A549 (cell line): ENCODE measurements at regions not wholly inside any gene's neighbourhood (a gene's known extent, or its start where the extent isn't known, plus 50 kb on each side); places are given as distances from the start of the nearest gene placed in this dataset.

Experiments
- ATAC-seq, 2 experiments: fragments of 200-7000 bp in 1 of 2; fragments of >200 bp in 1 of 2; cut with Nextera tagmentation in 1 of 2; cut with Tn5 transposase in 1 of 2; 3 replicates each; pipeline versions ENCODE4 v1.8.0 to v1.9.1; 2018 to 2020; ENCODE audit warnings: mild to moderate bottlenecking in 1 of 2, moderate library complexity in 1 of 2
- CTCF ChIA-PET: fragments of 300-600 bp; sonication (Branson Sonifier 250); formaldehyde crosslinking; extraction: SDS; loops from one replicate; lab custom pipeline; 2021; ENCODE audit warnings: antibody characterized with exemption, inconsistent platforms; lab: Yijun Ruan, JAX
- POLR2A ChIA-PET: fragments of 350-600 bp; formaldehyde crosslinking; extraction: SDS; loops from one replicate; lab custom pipeline; 2021; ENCODE audit warnings: antibody characterized with exemption, inconsistent platforms; lab: Yijun Ruan, JAX
- DNase-seq, 2 experiments: peaks; one replicate each; pipeline versions ENCODE4 v3.0.0 to v3.0.0-alpha.2; 2011 to 2016; ENCODE audit warnings: low read depth in 1 of 2, low spot score in 1 of 2
- FAIRE-seq: peaks from 2 replicates; lab custom pipeline; 2011; peaks lifted over from hg19 to GRCh38; lab: Jason Lieb, UNC
- H3K27ac ChIP-seq, 2 experiments: fragments of >200 bp; sonication (Bioruptor Twin); formaldehyde crosslinking; 3 replicates each; pipeline ENCODE4 v1.5.1; 2016 to 2017
- H3K4me1 ChIP-seq: fragments of >200 bp; sonication (Bioruptor Twin); formaldehyde crosslinking; 3 replicates; pipeline ENCODE4 v1.6.1; 2016
- H3K4me2 ChIP-seq: fragments of >200 bp; sonication (Bioruptor Twin); formaldehyde crosslinking; 3 replicates; pipeline ENCODE4 v1.6.1; 2016
- H3K4me3 ChIP-seq: fragments of >200 bp; sonication (Bioruptor Twin); formaldehyde crosslinking; 3 replicates; pipeline ENCODE4 v1.5.1; 2016
- H3K9me3 ChIP-seq: fragments of >200 bp; sonication (Bioruptor Twin); formaldehyde crosslinking; 3 replicates; pipeline ENCODE4 v1.6.1; 2016
- ATOH8 ChIP-seq: fragments of 250-450 bp; sonication (Bioruptor Pico); IDR thresholded peaks from 2 replicates; pipeline ENCODE4 v1.5.0; 2020; ENCODE audit warnings: low read depth, mild to moderate bottlenecking, moderate library complexity
- BCL3 ChIP-seq: fragments of >200 bp; sonication (Bioruptor Twin); formaldehyde crosslinking; IDR thresholded peaks from 3 replicates; pipeline ENCODE4 v1.6.1; 2016
- CTCF ChIP-seq: fragments of >200 bp; sonication (Bioruptor Twin); formaldehyde crosslinking; IDR thresholded peaks from 3 replicates; pipeline ENCODE4 v1.5.1; 2016
- E2F6 ChIP-seq: IDR thresholded peaks from 2 replicates; pipeline ENCODE4 v1.6.1; 2012; ENCODE audit warnings: low read depth, borderline replicate concordance
- EHF ChIP-seq: fragments of 250-450 bp; sonication (Bioruptor Pico); IDR thresholded peaks from 2 replicates; pipeline ENCODE4 v1.5.0; 2020; ENCODE audit warnings: mild to moderate bottlenecking
- ESRRA ChIP-seq: fragments of 150-350 bp; IDR thresholded peaks from 2 replicates; pipeline ENCODE4 v1.6.1; 2014; ENCODE audit warnings: mild to moderate bottlenecking, low read length, borderline replicate concordance
- FOSL2 ChIP-seq, 2 experiments: fragments of 450-650 bp in 1 of 2; fragments of >200 bp in 1 of 2; sonication (Bioruptor Twin) in 1 of 2; formaldehyde crosslinking; IDR thresholded peaks; 2 replicates each; pipeline versions ENCODE4 v1.5.0 to v1.6.1; 2016 to 2020; ENCODE audit warnings: mild to moderate bottlenecking in 1 of 2, moderate library complexity in 1 of 2
- HMGXB4 ChIP-seq: fragments of 250-450 bp; sonication (Bioruptor Pico); IDR thresholded peaks from 2 replicates; pipeline ENCODE4 v1.5.0; 2021; ENCODE audit warnings: mild to moderate bottlenecking, moderate library complexity, borderline replicate concordance
- JUN ChIP-seq, 2 experiments: fragments of >200 bp; sonication (Bioruptor Twin); formaldehyde crosslinking; IDR thresholded peaks; 2 replicates in 1 of 2; 3 replicates in 1 of 2; pipeline ENCODE4 v1.6.1; 2016 to 2017
- KDM1A ChIP-seq: fragments of 200-600 bp; sonication (generic); IDR thresholded peaks from 2 replicates; pipeline ENCODE4 v1.6.1; 2016; ENCODE audit warnings: low read depth, mild to moderate bottlenecking
- MAFK ChIP-seq: fragments of 450-650 bp; IDR thresholded peaks from 2 replicates; pipeline ENCODE4 v1.6.1; 2014; ENCODE audit not compliant: partially characterized antibody
- NR3C1 ChIP-seq: fragments of >200 bp; sonication (Bioruptor Twin); formaldehyde crosslinking; IDR thresholded peaks from 3 replicates; pipeline ENCODE4 v1.6.1; 2017
- RAD21 ChIP-seq, 2 experiments: fragments of >200 bp in 1 of 2; sonication (Bioruptor Twin) in 1 of 2; formaldehyde crosslinking in 1 of 2; IDR thresholded peaks in 1 of 2; conservative IDR thresholded peaks in 1 of 2; 2 replicates in 1 of 2; 3 replicates in 1 of 2; pipeline ENCODE4 v1.6.1; 2012 to 2018; ENCODE audit warnings: inconsistent platforms in 1 of 2
- RARB ChIP-seq: fragments of 250-450 bp; sonication (Bioruptor Pico); IDR thresholded peaks from 2 replicates; pipeline ENCODE4 v1.8.0; 2021; ENCODE audit warnings: mild to moderate bottlenecking, moderate library complexity
- REST ChIP-seq: fragments of 200-600 bp; sonication (generic); IDR thresholded peaks from 2 replicates; pipeline ENCODE4 v1.6.1; 2016; ENCODE audit warnings: antibody characterized with exemption, mild to moderate bottlenecking, moderate library complexity
- RNF2 ChIP-seq: fragments of 200-600 bp; sonication (generic); IDR thresholded peaks from 2 replicates; pipeline ENCODE4 v1.6.1; 2016; ENCODE audit warnings: low read depth, mild to moderate bottlenecking, antibody characterized with exemption, moderate library complexity, borderline replicate concordance
- TP53 ChIP-seq: fragments of 250-450 bp; sonication (Bioruptor Pico); IDR thresholded peaks from 2 replicates; pipeline ENCODE4 v1.5.0; 2021; ENCODE audit warnings: mild to moderate bottlenecking, moderate library complexity
- ZSCAN20 ChIP-seq: fragments of 250-450 bp; sonication (Bioruptor Pico); IDR thresholded peaks from 2 replicates; pipeline ENCODE4 v1.8.0; 2022; ENCODE audit warnings: mild to moderate bottlenecking, moderate library complexity
- WGBS: methylation state at CpG from one replicate; pipeline ENCODE4 v1.1.6; 2017; ENCODE audit errors: missing lambda C conversion rate; 5-methylcytosine and 5-hydroxymethylcytosine counted together

- TF ChIP-seq REST (no peak), JUN (IDR thresholded peaks at IDR 0.05) (no peak), E2F6 (no peak), TP53 (CRISPR knock-in tag) (no peak)
- TF ChIP-seq, all 56 proteins: peak for 0
These were observed 63.6 kb upstream of the ERCC4 start (continued) for GRCh38 chr16:13856398-13856797.

- 15% methylated on average over 7 of the region's 7 CpGs for WGBS
- TF ChIP-seq ESRRA (no peak), ZSCAN20 (CRISPR knock-in tag) (no peak), RARB (CRISPR knock-in tag) (no peak), RNF2 (no peak), KDM1A (no peak), CTCF (no peak), BCL3 (no peak), HMGXB4 (CRISPR knock-in tag) (no peak), MAFK (no peak), EHF (CRISPR knock-in tag) (no peak), ATOH8 (no peak), NR3C1 (no peak), JUN (IDR thresholded peaks at IDR 0.05) (no peak), RAD21 (conservative IDR thresholded peaks at IDR 0.05 in 1 of 2, IDR thresholded peaks at IDR 0.05 in 1 of 2) (no peak), FOSL2 (IDR thresholded peaks at IDR 0.05) (no peak), FOSL2 (CRISPR knock-in tag; IDR thresholded peaks at IDR 0.05) (no peak)
- Histone ChIP-seq H3K4me2 (no peak overlapping the region), H3K4me3 (no peak overlapping the region), H3K9me3 (peaks cover 3% of the 10 kb centered on the region; the same call in 2 of the 3 replicates), H3K4me1 (no peaks in the 10 kb centered on the region), H3K27ac (no peak overlapping the region)
- FAIRE-seq (no peak), DNase-seq (no peak), ATAC-seq (no peak)
- ChIA-PET POLR2A (no interaction called here), CTCF (interaction anchor here (1.9 kb wide), 1 partner anchor 9 kb away, joined by 6 read pairs; no protein-coding TSS in a partner anchor)
These were observed 63.0 kb upstream of the ERCC4 start for GRCh38 chr16:13856811-13857511.
